Embryonic facial prominence (tissue), 1 donor: ENCODE measurements at regions not wholly inside any gene's neighbourhood (a gene's known extent, or its start where the extent isn't known, plus 50 kb on each side); places are given as distances from the start of the nearest gene placed in this dataset.

Source experiments
- DNase-seq: peaks from one replicate; pipeline ENCODE4 v3.0.0-alpha.2; 2016; ENCODE audit errors: extremely low spot score

- DNase-seq, result no peak
These were observed 1086.5 kb downstream of the EFNA5 start for GRCh38 chr5:106584268-106584667.

- DNase-seq, result no peak
These were observed 1092.0 kb downstream of the EFNA5 start for GRCh38 chr5:106578736-106579135.

- no peak for DNase-seq
These were observed 1095.9 kb downstream of the EFNA5 start for GRCh38 chr5:106574820-106575219.

GRCh38 chr5:106566031-106566430 lies 1104.7 kb downstream of the EFNA5 start:
- DNase-seq, result no peak

DNA sequence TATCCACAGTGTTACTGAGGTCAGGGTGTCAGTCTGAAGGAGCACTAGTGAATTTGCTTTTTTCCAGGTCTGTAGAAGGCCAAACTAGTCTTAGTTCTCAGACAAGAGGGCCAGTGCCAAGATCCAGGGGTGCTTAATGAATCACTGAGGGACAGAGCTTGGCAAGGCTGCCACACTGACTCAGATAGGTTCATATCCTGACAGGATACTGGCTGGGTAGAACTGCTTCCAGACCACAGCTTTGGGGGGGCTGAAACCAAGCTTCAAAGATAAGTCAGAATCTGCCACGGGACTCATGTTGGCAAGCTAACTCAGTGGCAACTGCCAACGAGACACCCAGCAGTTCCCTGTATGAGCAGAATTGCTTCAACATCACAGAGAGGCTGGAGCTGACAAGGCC lies 1125.4 kb downstream of the EFNA5 start:
- no peak for DNase-seq

- no peak for DNase-seq
These were observed 1127.4 kb downstream of the EFNA5 start for GRCh38 chr5:106543330-106543729.

DNA sequence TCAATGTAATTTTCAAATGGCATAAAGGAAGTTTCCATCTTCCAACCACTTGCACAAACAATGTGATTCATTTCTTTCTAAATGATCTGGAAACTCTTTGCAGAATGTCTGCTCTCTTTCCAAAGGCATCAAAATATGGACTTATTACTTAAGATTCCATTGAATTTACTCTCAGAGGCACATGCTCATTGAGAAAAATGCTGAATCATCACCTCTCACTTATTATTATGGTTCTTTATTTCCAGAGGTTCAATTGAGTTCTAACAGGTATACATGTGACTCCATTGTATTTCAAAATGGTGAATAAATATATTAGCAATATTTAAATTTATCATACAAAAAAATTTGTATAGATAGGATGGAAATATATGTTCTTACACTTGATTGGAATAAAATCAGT lies 1140.6 kb downstream of the EFNA5 start:
- DNase-seq, result no peak

DNA sequence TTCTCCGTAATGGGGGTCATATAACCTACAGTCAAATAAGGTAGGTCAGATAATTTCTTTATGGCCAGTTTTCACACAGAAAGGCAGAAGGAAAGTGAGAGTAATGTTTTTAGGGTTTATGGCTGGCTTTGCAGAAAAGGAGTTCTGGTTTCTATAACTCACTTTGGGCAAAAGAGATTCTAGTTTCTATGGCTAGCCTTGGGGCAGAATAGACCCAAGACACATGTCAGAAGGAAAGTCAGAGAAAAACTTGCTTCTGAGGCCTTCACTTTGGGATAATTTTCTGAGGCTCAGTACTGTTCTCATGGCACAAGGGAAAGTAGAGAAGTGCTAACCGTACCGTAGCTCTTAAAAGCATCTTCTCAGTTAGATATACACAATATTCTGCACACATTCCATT lies 1145.3 kb downstream of the EFNA5 start:
- DNase-seq, result no peak

GRCh38 chr5:106523852-106524251 lies 1146.9 kb downstream of the EFNA5 start:
- no peak for DNase-seq

DNA sequence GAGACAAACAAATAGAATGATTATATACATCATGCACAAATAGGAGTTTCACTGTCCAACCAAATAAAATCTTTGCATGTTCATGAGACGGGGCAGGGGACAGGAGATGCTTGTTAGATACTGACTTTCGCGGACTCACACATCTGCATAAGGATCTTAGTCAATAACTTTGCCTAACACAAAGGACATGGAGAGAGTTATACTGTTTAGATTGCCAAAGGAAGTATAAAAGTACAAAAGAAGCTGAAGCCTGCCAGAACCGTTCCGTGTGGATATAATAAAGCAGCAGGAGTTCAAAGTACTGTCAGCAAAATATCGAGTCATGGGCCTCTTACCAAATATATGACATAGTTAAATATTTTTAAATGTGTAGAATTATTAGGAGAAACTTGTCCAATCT lies 1148.4 kb downstream of the EFNA5 start:
- DNase-seq, result no peak

GRCh38 chr5:106521701-106522100 lies 1149.0 kb downstream of the EFNA5 start:
- DNase-seq, result no peak

GRCh38 chr5:106510321-106510720 lies 1160.4 kb downstream of the EFNA5 start:
- no peak for DNase-seq

- no peak for DNase-seq
These were observed 1161.8 kb downstream of the EFNA5 start for GRCh38 chr5:106508894-106509293.

DNA sequence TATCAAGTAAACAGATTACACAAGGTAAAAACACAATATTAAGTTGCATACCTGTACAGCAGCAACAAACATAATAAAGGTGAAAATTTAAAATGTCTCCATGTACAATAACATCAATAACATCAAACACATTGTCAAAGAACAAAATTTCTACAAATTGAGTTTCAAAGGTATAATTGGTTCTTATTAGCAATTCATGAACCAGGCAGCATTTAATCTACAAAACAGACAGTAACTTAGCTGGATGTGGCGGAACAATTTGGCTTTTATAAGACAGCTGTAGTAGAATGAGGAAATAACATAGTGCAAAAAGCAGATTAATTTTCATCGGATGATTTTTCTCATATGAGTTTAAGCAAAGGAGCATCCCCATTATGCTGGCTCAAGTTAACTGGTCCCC lies 1176.8 kb downstream of the EFNA5 start:
- no peak for DNase-seq

DNA sequence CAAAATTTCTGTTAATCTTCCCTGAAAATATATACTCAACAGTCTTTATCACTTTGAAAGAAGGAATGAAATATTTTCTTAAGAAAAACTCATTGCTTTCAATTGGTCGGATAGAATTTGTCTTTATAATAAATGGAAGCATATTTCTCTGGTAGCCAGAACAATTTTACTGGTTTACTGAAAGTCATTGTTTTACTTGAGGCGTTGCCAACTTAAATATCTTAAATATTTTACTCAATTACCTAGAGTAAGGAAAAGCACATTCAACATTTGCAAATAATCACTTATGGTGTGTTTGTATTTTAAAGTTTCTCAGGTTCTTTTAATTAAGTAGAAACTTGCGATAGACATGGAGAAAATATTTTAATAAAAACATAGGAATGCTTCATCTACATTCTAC lies 1181.7 kb downstream of the EFNA5 start:
- no peak for DNase-seq

DNA sequence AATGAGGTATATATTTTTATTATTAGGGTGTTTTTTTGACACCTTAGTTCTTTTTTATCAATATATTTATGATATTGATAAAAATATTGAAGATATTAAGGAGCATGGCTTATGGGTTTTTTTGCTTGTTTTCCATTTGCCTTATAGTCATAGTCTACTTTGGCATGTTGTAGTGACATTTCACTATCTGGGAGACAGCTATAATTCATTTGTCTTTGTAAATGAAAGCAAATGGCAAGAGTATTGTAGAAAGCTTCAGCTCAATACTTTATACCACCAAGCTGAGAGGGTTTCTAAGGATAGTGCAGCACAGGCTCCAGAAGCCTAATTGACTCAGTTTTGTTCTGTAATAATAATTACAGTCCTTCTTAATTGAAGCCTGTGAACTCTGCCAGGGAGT lies 1182.3 kb downstream of the EFNA5 start:
- no peak for DNase-seq

DNA sequence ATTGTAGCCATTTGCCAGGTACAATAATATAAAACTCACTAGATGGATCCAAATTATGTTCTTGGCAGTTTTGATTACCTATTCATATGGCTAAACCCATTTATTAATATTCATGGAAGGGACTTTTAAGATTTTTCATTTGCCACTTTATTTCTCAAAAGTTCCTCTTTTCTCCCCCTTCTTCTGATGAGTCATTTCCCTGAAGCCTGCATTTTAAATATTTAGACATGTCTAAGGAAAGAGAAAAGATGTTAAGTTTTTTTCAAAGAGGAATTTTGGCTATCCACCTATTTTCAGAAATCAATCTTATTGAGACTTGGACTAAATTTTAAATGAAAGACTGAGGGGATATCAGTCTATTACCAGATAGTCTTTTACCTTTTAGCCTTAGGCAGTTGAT lies 1189.4 kb downstream of the EFNA5 start:
- no peak for DNase-seq

GRCh38 chr5:106476630-106477029 lies 1194.1 kb downstream of the EFNA5 start:
- no peak for DNase-seq

DNA sequence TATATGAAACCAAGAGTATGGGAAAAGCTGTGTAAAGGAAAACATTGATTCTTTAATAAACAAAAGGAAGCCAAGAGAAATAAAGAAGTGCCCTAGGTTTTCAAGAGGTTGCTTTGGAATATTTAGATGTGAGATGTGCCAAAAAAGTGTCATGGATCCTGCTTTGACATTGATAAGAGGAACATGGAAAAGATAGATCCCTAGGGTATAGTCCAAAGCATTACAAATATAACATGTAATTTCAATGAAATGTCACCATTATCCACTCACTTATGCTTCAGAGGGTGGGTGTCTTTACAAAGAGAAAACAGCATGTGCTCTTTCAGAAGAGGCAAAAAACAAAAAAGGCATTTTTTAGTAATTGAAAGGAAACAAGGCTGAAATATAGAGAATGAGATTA lies 1196.7 kb downstream of the EFNA5 start:
- DNase-seq, result no peak

- DNase-seq, result no peak
These were observed 1211.2 kb downstream of the EFNA5 start for GRCh38 chr5:106459541-106459940.

GRCh38 chr5:106454651-106455415 lies 1215.9 kb downstream of the EFNA5 start:
- no peak for DNase-seq

GRCh38 chr5:106454050-106454449 lies 1216.7 kb downstream of the EFNA5 start:
- DNase-seq, result no peak

DNA sequence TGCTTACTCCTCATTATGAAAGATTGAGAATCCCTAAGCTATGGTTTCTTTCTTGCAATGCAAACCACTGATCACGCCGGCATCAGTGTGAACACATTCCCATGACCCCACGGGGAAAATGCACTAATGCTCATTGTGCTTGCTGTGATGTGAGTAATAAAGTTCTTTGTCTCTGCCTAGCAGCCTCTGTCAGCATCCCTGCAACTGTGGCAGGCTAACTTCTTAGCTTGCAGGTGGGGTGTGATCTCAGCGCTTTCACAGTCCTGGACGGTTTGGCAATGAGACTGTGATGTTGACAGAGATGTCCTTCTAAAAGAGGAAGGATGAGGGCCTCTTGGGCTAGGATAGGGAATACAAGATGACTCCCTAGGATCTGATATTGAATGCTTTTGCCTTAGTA lies 1218.7 kb downstream of the EFNA5 start:
- no peak for DNase-seq

GRCh38 chr5:106443746-106444145 lies 1227.0 kb downstream of the EFNA5 start:
- DNase-seq, result no peak
